HG02885 (cell line): ENCODE measurements at regions not wholly inside any gene's neighbourhood (a gene's known extent, or its start where the extent isn't known, plus 50 kb on each side); places are given as distances from the start of the nearest gene placed in this dataset.

Source experiments
- ATAC-seq: cut with Tn5 transposase; IDR thresholded peaks from one replicate; pipeline ENCODE4 v1.9.1; 2021; ENCODE audit warnings: mild to moderate bottlenecking; ENCODE audit not compliant: unreplicated experiment, poor library complexity

- no peak for ATAC-seq
Observed at GRCh38 chr20:50284811-50285375, 94.3 kb downstream of the CEBPB start.

DNA sequence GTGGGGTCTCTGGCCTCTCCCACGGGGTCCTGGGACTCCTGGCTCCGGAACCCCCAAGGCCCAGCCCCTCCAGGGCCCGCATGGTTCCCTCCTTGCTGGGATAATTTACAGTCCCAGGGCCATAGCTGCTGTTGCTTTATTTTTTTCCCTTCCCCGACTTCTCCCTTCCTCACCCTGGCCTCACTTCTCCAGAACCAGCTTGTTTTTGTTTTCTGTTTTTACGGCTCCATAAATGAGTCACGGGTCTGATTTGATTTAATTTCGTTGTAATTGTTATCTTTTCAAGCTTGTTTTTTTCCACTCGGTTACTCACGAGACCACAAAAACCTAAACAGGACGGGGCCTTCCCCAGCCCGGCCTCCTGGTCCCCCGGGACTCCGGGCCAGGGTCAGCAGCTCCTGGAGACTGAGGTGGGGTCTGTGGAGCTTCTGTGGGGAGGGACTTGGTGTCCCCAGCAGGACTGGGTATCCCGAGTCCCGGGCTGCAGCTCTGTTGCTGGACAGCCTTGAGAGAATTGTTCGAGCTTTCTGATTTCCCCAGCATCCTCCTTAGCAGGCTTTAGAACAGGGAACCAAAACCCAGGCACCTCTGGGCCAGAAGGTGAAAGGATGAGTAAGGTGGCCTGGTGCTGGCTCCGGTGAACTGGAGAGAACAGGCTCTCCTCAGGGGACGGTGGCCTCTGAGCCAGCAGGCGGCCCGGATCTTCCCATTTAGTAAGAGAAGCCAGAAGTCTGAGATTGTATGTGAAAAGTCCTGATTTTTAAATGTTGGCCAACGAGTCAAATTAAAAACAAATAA lies 94.9 kb downstream of the CEBPB start:
- peak; percentile 64 for ATAC-seq

DNA sequence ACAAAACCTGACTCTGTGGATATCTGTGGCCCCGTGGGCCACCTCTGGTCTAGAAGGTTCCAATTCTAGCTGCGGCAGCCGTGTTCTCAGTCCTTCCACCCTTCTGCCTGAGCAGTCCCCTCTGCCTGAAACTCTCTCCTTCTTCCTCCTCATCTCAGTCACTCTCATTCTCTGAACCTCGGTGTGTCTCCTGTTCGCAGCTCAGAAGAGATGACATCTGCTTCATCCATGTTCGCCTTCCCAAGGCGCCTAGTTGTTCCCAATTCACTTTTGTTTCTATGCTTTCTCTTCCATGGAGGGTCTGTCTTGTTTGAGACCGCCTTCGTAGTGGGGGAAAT lies 95.5 kb downstream of the CEBPB start:
- ATAC-seq: peak; percentile 26

GRCh38 chr20:50286609-50287008 lies 96.0 kb downstream of the CEBPB start:
- ATAC-seq: peak; percentile 55

- no peak for ATAC-seq
Observed at GRCh38 chr20:50287512-50287911, 96.9 kb downstream of the CEBPB start.

DNA sequence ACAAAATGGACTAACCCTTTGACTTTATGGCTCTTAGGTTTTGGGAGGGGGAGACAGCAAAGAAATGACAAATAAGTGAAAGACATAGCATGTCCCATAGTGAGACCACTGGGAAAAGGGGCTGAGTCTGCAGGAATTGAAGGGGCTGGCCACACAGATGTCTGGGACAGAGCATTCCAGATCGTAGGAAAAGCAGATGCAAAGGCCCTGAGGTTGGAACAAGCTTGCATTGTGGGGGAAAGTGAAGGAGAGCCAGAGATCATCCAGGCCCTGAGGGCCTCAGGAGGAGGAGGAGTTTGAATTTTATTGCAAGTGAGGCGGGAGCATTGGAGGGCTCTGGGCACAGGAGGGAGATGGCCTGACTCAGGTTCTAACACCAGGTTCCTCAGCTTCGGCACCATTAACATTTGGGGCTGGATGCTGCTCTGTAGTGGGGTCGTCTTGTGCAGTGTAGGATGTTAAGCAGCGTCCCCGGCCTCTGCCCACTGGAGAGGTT lies 97.5 kb downstream of the CEBPB start:
- ATAC-seq: no peak

GRCh38 chr20:50289581-50289980 lies 99.0 kb downstream of the CEBPB start:
- no peak for ATAC-seq

GRCh38 chr20:50290112-50290511 lies 99.5 kb downstream of the CEBPB start:
- no peak for ATAC-seq

DNA sequence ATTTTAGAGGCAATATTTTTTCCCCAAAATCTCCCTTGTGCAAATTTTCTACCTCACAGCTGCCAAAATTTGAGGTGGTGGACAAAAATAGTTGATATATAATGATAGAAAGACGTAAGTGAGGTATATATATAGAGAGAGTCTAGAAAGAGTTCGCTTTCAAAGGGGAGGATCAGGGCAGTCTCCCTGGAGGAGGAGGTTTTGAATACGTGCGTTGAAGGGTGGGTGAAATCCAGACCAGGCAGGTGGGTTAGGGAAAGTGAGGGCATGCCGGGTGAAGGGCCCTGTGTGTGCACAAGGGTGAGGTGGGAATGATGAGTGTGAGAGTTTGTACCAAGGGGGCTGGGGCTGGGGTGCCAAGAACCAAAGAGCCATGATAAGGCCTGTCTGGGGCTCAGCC lies 100.2 kb downstream of the CEBPB start:
- ATAC-seq: no peak

GRCh38 chr20:50291254-50292078 lies 100.8 kb downstream of the CEBPB start:
- ATAC-seq: no peak

- ATAC-seq: no peak
Observed at GRCh38 chr20:50292079-50292590, 101.5 kb downstream of the CEBPB start.

DNA sequence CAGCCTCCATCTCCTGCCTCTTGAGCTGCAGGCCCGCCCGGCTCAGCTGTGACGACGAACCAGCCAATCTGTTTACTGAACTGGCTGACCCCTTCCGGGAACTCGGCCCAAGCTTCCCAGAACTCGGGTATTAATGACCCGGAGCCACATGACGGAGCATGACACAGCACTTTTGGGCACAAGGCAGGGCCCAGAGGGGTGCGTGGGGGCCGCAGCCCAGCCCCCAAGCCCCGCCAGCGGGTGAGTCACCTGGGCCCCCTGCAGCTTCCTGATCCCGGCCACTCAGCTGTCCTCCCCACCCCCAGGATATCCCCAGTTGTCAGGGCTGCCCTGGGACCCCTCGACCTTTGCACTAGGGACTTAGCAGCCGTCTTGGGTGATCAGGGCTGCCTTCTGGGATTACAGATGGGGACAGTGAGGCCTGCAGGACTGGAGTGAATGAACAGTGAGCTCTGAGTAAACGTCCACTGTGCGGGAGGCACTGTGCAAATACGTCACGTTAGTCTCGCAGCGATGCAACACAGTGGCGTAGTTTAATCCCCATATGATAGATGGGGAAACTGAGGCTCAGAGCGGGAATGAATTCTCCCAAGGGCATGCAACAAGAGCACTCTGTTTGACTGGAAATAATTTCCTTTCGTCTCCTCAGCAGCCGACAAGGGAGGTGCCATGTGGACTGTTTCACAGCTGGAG lies 102.1 kb downstream of the CEBPB start:
- ATAC-seq: no peak

DNA sequence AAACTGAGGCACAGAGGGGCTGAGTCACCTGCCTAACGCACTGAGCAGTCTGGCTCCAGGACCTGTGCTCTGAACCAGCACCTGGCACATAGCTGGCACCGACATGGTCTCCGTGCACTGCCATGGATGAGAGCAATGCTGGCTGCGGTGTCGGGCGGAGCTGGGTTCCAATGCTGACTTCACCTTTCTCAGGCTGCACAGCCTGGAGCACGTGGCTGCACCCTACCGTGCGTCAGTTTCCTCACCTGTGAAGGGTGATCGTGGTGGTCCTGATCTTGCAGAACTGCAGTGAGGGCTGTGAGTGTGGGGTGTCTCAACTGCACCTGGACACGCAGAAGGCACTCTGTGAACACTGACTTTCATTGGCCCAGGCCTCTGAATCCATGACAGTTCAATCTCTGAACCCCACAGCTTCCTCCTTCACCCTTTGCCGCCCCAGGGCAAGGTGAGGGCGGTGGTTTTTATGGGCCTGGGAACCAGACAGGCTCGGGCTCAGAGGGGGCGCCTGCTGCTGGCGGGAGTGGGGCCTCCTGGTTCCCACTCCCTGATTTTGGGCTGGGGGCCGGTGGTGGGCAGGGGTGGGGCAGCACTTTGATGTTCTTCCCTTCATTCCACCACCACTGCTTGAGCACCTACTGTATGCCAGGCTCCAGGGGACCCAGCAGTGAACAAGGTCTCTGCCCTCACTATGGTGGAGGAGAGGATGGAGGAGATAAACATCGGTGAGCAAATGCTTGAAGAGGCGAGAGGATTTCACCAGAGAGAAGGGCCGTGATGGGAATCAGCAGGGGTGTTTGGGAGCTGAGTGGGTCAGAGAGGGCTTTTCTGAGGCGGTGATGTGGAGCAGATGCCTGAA lies 102.9 kb downstream of the CEBPB start:
- ATAC-seq: no peak

GRCh38 chr20:50294164-50295088 lies 103.8 kb downstream of the CEBPB start:
- ATAC-seq: no peak

- ATAC-seq: no peak
Observed at GRCh38 chr20:50295345-50295744, 104.7 kb downstream of the CEBPB start.

DNA sequence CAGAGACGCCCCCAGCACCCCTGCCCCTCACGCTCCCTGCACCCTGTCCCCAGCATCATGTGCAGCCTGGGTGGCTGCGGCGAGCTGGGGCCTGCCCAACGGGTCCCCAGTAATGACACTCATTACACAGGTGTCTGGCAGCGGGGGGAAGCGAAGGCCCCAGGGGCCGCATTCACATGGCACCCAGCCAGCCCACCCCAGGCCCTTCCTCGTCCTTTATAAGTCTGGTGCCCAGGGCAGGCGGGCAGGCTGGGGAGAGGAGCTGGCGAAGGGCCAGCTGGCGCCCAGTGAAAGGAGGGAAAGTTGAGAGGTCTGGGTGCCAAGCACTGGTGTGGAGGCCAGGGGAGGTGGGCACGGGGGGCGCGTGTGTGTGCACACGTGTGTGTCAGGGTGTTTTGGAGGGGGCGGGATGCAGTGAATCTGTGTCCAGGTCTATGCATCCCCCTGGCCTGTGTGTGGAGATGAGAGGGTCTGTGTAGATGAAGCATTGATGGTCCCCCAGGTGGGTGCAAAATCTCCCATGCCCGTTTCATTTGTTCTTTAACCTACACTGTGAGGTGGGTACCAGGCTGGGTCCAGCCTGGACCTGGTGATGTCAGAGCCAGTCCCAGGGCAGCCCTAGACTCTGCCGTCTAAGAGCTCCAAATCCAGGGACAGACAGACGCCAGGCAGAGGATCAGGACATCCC lies 105.3 kb downstream of the CEBPB start:
- ATAC-seq: no peak

GRCh38 chr20:50296450-50297375 lies 106.1 kb downstream of the CEBPB start:
- no peak for ATAC-seq
